ENCODE measurements at regions not wholly inside any gene's neighbourhood (a gene's known extent, or its start where the extent isn't known, plus 50 kb on each side); places are given as distances from the start of the nearest gene placed in this dataset.

DNA sequence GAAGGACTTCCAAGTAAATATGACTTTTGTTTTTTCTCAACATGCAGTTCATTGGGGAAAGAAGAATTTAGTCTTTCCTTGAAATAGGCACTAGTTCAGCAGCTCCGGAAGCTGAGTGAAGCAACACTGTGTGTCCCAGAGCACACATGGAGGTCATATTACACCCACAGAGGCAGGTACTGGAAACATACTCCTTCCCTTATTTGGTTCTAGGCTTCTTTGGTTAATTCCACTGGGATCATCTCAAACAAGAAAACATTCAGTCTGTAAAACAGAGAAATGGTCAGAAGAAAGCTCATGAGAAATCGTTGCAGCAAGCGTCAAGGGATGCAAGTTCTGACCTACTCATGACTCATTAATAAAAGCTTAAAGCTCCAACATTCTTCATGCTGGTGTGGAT is 175.1 kb upstream of the PCSK5 start:
- TF ChIP-seq, protein P1, sequence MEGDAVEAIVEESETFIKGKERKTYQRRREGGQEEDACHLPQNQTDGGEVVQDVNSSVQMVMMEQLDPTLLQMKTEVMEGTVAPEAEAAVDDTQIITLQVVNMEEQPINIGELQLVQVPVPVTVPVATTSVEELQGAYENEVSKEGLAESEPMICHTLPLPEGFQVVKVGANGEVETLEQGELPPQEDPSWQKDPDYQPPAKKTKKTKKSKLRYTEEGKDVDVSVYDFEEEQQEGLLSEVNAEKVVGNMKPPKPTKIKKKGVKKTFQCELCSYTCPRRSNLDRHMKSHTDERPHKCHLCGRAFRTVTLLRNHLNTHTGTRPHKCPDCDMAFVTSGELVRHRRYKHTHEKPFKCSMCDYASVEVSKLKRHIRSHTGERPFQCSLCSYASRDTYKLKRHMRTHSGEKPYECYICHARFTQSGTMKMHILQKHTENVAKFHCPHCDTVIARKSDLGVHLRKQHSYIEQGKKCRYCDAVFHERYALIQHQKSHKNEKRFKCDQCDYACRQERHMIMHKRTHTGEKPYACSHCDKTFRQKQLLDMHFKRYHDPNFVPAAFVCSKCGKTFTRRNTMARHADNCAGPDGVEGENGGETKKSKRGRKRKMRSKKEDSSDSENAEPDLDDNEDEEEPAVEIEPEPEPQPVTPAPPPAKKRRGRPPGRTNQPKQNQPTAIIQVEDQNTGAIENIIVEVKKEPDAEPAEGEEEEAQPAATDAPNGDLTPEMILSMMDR (IDR thresholded peaks at IDR 0.05; ENCODE audit: low read depth, low read length): no peak
- Histone ChIP-seq H3K27ac (no peak overlapping the region), H3K27me3 (ENCODE audit: insufficient read depth, low read depth, severe bottlenecking) (no peaks in the 10 kb centered on the region), H3K4me3 (ENCODE audit: low read depth, low read length) (no peak overlapping the region), H3K9me3 (ENCODE audit: severe bottlenecking) (no peaks in the 10 kb centered on the region), H3K36me3 (no peaks in the 10 kb centered on the region)
- DNase-seq: no peak

DNA sequence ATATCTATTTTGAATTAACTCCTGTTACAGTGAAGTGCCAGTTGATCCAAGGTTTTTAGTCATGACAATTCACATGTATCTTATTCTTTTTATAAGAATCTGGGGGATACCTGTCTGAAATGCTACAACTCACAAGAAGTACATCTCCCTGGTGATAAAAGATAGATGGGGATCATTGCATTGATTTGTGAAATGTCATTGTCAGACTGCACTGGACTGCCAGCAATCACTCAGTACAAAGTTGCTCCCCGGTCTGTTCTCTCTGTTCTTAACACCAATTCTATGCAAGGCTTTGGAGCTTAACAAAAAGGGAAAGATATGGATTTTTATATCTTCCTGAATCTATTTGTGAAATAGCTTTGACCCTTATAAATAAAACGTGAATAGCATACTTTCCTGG is 171.8 kb upstream of the PCSK5 start:
- no peaks in the 10 kb centered on the region for H3K36me3 ChIP-seq
- TF ChIP-seq, protein P1 (IDR thresholded peaks at IDR 0.05; ENCODE audit: low read depth, low read length): no peak
- H3K27me3 ChIP-seq (ENCODE audit: insufficient read depth, low read depth, severe bottlenecking): no peaks in the 10 kb centered on the region
- no peak overlapping the region for H3K4me3 ChIP-seq (ENCODE audit: low read depth, low read length)
- no peak for DNase-seq
- no peak overlapping the region for H3K27ac ChIP-seq
- H3K9me3 ChIP-seq (ENCODE audit: severe bottlenecking): no peaks in the 10 kb centered on the region

DNA sequence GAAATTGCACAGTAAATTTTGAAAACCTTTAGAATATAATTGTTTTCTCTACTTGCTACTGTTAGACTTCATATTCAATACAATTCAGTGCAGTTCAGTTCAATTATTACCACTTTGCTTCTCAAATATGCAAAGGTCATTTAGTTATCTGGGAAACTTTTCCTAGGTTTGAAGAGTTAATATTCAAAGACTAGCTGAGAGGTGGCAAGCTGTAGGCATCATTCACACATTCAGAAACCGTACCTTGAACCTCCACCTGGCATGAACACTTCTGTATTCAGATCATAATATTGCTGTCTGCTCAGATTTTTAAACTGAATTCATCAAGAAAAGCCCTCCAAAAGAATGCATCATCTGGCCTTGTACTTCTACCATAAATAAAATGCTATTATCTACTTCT is 162.1 kb upstream of the PCSK5 start:
- Histone ChIP-seq H3K4me3 (ENCODE audit: low read depth, low read length) (no peak overlapping the region), H3K27ac (no peak overlapping the region), H3K9me3 (ENCODE audit: severe bottlenecking) (no peaks in the 10 kb centered on the region), H3K27me3 (ENCODE audit: insufficient read depth, low read depth, severe bottlenecking) (no peaks in the 10 kb centered on the region), H3K36me3 (no peaks in the 10 kb centered on the region)
- TF ChIP-seq, protein P1 (IDR thresholded peaks at IDR 0.05; ENCODE audit: low read depth, low read length): no peak
- no peak for DNase-seq

DNA sequence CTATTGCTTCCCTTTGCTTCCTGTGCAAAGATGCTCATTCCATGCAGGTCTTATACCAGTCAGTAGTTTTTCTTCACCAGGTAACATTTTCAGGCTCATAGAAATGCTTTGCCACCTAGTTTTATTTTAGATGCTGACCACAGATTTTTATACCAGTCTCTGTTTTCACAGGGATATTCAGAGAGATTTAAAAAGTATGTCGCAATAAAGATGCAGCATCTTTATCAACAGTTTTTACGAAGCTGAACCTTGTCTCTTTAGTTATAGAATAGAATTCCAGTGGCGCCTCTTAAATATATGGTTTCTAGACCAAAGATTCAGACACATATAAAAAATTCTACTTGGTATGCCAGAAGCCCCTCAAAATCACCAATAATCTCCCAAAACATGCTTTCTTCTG is 155.7 kb upstream of the PCSK5 start:
- Histone ChIP-seq H3K27me3 (ENCODE audit: insufficient read depth, low read depth, severe bottlenecking) (no peaks in the 10 kb centered on the region), H3K4me3 (ENCODE audit: low read depth, low read length) (no peak overlapping the region), H3K27ac (no peak overlapping the region), H3K36me3 (no peaks in the 10 kb centered on the region), H3K9me3 (ENCODE audit: severe bottlenecking) (no peaks in the 10 kb centered on the region)
- TF ChIP-seq, protein P1 (IDR thresholded peaks at IDR 0.05; ENCODE audit: low read depth, low read length): no peak
- no peak for DNase-seq

DNA sequence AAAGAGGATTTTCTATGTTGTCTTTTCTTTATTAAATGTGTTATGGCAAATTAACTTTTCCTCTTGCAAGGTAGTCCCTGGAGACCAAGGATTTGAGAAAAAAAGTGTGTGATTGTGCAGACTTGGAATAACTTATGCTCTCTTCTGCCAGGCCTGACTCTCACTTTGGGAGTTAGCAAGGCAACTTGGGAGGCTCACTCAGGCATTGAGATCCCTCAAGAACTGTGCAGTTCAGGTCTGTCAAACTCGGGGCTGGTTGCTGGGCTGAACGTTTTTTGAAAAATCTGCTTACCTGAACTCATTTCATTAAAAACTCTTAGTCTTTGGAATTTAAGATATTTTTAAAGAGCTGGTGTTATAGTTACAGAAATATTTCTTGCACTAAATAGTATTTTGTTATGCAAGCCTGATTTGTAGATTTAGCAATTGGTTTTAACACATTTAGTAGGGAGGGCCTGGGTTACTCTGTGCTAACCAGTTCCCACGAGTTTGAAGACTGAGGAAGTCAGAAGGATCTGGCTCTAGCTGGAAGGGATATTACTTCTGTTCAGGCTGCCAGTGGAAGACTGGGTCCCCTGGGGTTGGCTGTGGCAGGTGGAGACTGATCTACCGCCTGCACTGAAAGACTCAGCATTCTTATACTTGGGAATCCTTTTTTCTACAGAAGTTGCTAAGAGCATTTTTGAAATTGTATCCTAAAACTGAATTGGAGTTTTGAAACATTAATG is 150.4 kb upstream of the PCSK5 start:
- H3K9me3 ChIP-seq (ENCODE audit: severe bottlenecking): peaks cover 6% of the 10 kb centered on the region
- H3K27ac ChIP-seq: no peak overlapping the region
- H3K4me3 ChIP-seq (ENCODE audit: low read depth, low read length): no peak overlapping the region
- H3K27me3 ChIP-seq (ENCODE audit: insufficient read depth, low read depth, severe bottlenecking): no peaks in the 10 kb centered on the region
- TF ChIP-seq, protein P1 (IDR thresholded peaks at IDR 0.05; ENCODE audit: low read depth, low read length): no peak
- peak; percentile 13 for DNase-seq
- no peaks in the 10 kb centered on the region for H3K36me3 ChIP-seq

DNA sequence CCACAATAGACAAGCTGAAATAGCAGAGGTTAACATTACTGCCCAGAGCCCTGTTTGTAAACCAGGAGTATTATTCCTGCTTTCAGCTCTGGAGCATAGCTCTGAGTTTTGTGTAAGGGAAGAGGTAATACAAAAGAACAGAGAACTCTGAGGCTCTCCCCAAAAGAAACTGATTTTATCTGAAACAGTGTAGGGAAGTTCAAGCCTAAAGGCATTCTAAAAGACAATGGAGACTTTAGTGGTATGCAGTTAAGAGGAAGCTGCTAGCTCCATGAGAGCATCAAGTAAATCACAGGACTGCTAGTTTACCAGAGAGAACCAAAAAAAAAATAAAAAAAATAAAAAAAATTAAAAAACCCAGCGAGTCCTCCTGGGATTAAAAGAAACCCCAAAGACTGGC is 146.6 kb upstream of the PCSK5 start:
- DNase-seq: no peak
- TF ChIP-seq, protein P1 (IDR thresholded peaks at IDR 0.05; ENCODE audit: low read depth, low read length): no peak
- H3K36me3 ChIP-seq: no peaks in the 10 kb centered on the region

More for the DNA sequence above, 146.6 kb upstream of the PCSK5 start:
- Histone ChIP-seq H3K9me3 (ENCODE audit: severe bottlenecking) (peaks cover 6% of the 10 kb centered on the region), H3K4me3 (ENCODE audit: low read depth, low read length) (no peak overlapping the region), H3K27ac (no peak overlapping the region), H3K27me3 (ENCODE audit: insufficient read depth, low read depth, severe bottlenecking) (no peaks in the 10 kb centered on the region)
